HG02623 (cell line): ENCODE measurements at regions not wholly inside any gene's neighbourhood (a gene's known extent, or its start where the extent isn't known, plus 50 kb on each side); places are given as distances from the start of the nearest gene placed in this dataset.

Experiments used
- ATAC-seq: cut with Tn5 transposase; IDR thresholded peaks from one replicate; pipeline ENCODE4 v1.9.1; 2021; ENCODE audit warnings: moderate library complexity; ENCODE audit not compliant: unreplicated experiment

GRCh38 chr5:168006456-168007130 is 284.9 kb upstream of the WWC1 start:
- ATAC-seq: no peak

GRCh38 chr5:168007286-168007685 is 284.2 kb upstream of the WWC1 start:
- no peak for ATAC-seq

GRCh38 chr5:168008555-168008954 is 282.9 kb upstream of the WWC1 start:
- ATAC-seq: no peak

- no peak for ATAC-seq
Measured at GRCh38 chr5:168011096-168011495, 280.3 kb upstream of the WWC1 start.

- no peak for ATAC-seq
Measured at GRCh38 chr5:168012006-168012405, 279.4 kb upstream of the WWC1 start.

GRCh38 chr5:168013546-168013945 is 277.9 kb upstream of the WWC1 start:
- ATAC-seq: no peak

GRCh38 chr5:168014433-168015123 is 276.9 kb upstream of the WWC1 start:
- no peak for ATAC-seq

- ATAC-seq: no peak
Measured at GRCh38 chr5:168015506-168015905, 275.9 kb upstream of the WWC1 start.

- ATAC-seq: no peak
Measured at GRCh38 chr5:168017313-168017712, 274.1 kb upstream of the WWC1 start.

- no peak for ATAC-seq
Measured at GRCh38 chr5:168019143-168019542, 272.3 kb upstream of the WWC1 start.

GRCh38 chr5:168020542-168021294 is 270.7 kb upstream of the WWC1 start:
- no peak for ATAC-seq

- ATAC-seq: no peak
Measured at GRCh38 chr5:168022446-168023169, 268.8 kb upstream of the WWC1 start.

GRCh38 chr5:168023191-168023590 is 268.3 kb upstream of the WWC1 start:
- ATAC-seq: no peak

- no peak for ATAC-seq
Measured at GRCh38 chr5:168024306-168024705, 267.1 kb upstream of the WWC1 start.

GRCh38 chr5:168027007-168027406 is 264.4 kb upstream of the WWC1 start:
- no peak for ATAC-seq

- no peak for ATAC-seq
Measured at GRCh38 chr5:168030912-168031311, 260.5 kb upstream of the WWC1 start.

- ATAC-seq: no peak
Measured at GRCh38 chr5:168031614-168032013, 259.8 kb upstream of the WWC1 start.

- no peak for ATAC-seq
Measured at GRCh38 chr5:168039039-168039438, 252.4 kb upstream of the WWC1 start.

GRCh38 chr5:168039566-168040248 is 251.7 kb upstream of the WWC1 start:
- ATAC-seq: no peak

GRCh38 chr5:168041583-168041982 is 249.9 kb upstream of the WWC1 start:
- ATAC-seq: no peak
